ENCODE measurements at regions not wholly inside any gene's neighbourhood (a gene's known extent, or its start where the extent isn't known, plus 50 kb on each side); places are given as distances from the start of the nearest gene placed in this dataset.

GRCh38 chr14:98249476-98249875 is 1022.5 kb downstream of the BCL11B start:
- Histone ChIP-seq H3K4me3 (no peak overlapping the region), H3K27ac (ENCODE audit: low read depth in 1 of 2, low read length in 1 of 2) (no peak overlapping the region), H3K4me1 (ENCODE audit: control insufficient read depth in 5 of 5, insufficient read depth in 5 of 5, low read length in 5 of 5) (no peaks in the 10 kb centered on the region), H3K36me3 (ENCODE audit: control insufficient read depth in 4 of 4, insufficient read depth in 4 of 4, low read length in 4 of 4) (no peaks in the 10 kb centered on the region), H3K9ac (ENCODE audit: insufficient read depth in 1 of 2, low read length in 2 of 2) (no peak overlapping the region), H3K27me3 (ENCODE audit: control insufficient read depth in 3 of 3, insufficient read depth in 3 of 3, low read length in 2 of 3) (no peaks in the 10 kb centered on the region), H3K9me3 (ENCODE audit: control insufficient read depth in 4 of 4, insufficient read depth in 3 of 4, low read length in 3 of 4) (no peaks in the 10 kb centered on the region)
- 37 to 49% methylated on average over 2 of the region's 2 CpGs for WGBS, 2 donors
- DNase-seq (no peak), ATAC-seq (ENCODE audit: insufficient read depth, low FRiP score) (no peak)
- no peak for TF ChIP-seq CTCF (IDR thresholded peaks at IDR 0.05; ENCODE audit: control extremely low read depth, extremely low read depth)

DNA sequence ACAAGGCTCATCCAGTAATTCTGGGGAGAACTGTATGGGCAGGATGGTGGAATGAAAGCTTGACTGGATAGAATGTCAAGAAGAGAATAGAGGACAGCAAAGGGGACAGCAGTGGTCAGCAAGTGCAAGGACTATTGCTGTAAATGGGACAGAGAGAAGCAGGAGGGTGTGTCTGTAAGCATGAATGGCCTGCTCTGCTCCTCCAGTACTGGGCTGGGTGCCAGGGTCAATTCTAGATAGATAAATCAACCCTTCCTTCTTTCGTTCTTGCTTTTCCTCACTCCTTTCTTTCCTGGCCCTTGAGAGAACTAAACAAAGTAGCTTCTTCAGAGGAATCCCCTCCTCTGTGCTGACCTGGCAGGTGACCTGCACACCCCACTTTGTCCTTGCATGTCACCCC is 1019.2 kb downstream of the BCL11B start:
- Histone ChIP-seq H3K36me3 (ENCODE audit: control insufficient read depth in 4 of 4, insufficient read depth in 4 of 4, low read length in 4 of 4) (no peaks in the 10 kb centered on the region), H3K9me3 (ENCODE audit: control insufficient read depth in 4 of 4, insufficient read depth in 3 of 4, low read length in 3 of 4) (no peaks in the 10 kb centered on the region), H3K27me3 (ENCODE audit: control insufficient read depth in 3 of 3, insufficient read depth in 3 of 3, low read length in 2 of 3) (no peaks in the 10 kb centered on the region), H3K27ac (ENCODE audit: low read depth in 1 of 2, low read length in 1 of 2) (no peak overlapping the region), H3K4me3 (no peak overlapping the region), H3K4me1 (ENCODE audit: control insufficient read depth in 5 of 5, insufficient read depth in 5 of 5, low read length in 5 of 5) (no peaks in the 10 kb centered on the region), H3K9ac (ENCODE audit: insufficient read depth in 1 of 2, low read length in 2 of 2) (no peak overlapping the region)
- WGBS, 2 donors, result 52 to 67% methylated on average over 1 of the region's 1 CpG
- DNase-seq, result no peak
- ATAC-seq (ENCODE audit: insufficient read depth, low FRiP score), result no peak
- no peak for TF ChIP-seq CTCF (IDR thresholded peaks at IDR 0.05; ENCODE audit: control extremely low read depth, extremely low read depth)

- WGBS, 2 donors, result 70 to 74% methylated on average over 4 of the region's 4 CpGs
- no peak overlapping the region for H3K4me3 ChIP-seq
- no peak for DNase-seq
Measured at GRCh38 chr14:98259881-98260280, 1012.1 kb downstream of the BCL11B start.

More at GRCh38 chr14:98259881-98260280, 1012.1 kb downstream of the BCL11B start:
- no peak for TF ChIP-seq CTCF (IDR thresholded peaks at IDR 0.05; ENCODE audit: control extremely low read depth, extremely low read depth)
- Histone ChIP-seq H3K9ac (ENCODE audit: insufficient read depth in 1 of 2, low read length in 2 of 2) (no peak overlapping the region), H3K27me3 (ENCODE audit: control insufficient read depth in 3 of 3, insufficient read depth in 3 of 3, low read length in 2 of 3) (no peaks in the 10 kb centered on the region), H3K36me3 (ENCODE audit: control insufficient read depth in 4 of 4, insufficient read depth in 4 of 4, low read length in 4 of 4) (no peaks in the 10 kb centered on the region), H3K27ac (ENCODE audit: low read depth in 1 of 2, low read length in 1 of 2) (no peak overlapping the region), H3K9me3 (ENCODE audit: control insufficient read depth in 4 of 4, insufficient read depth in 3 of 4, low read length in 3 of 4) (peaks cover 0 to 4% (median 0%) of the 10 kb centered on the region in 4 donors), H3K4me1 (ENCODE audit: control insufficient read depth in 5 of 5, insufficient read depth in 5 of 5, low read length in 5 of 5) (no peaks in the 10 kb centered on the region)
- no peak for ATAC-seq (ENCODE audit: insufficient read depth, low FRiP score)

Measured in lung (tissue), 11 donors.